SKM-1 treated with dmso at 0.1 percent for 144 hours (cell line): ENCODE measurements at regions not wholly inside any gene's neighbourhood (a gene's known extent, or its start where the extent isn't known, plus 50 kb on each side); places are given as distances from the start of the nearest gene placed in this dataset.

ENCODE experiments used
- DNase-seq: peaks from one replicate; lab custom pipeline; 2025; ENCODE audit not compliant: unreplicated experiment; lab: John Stamatoyannopoulos, UW

DNA sequence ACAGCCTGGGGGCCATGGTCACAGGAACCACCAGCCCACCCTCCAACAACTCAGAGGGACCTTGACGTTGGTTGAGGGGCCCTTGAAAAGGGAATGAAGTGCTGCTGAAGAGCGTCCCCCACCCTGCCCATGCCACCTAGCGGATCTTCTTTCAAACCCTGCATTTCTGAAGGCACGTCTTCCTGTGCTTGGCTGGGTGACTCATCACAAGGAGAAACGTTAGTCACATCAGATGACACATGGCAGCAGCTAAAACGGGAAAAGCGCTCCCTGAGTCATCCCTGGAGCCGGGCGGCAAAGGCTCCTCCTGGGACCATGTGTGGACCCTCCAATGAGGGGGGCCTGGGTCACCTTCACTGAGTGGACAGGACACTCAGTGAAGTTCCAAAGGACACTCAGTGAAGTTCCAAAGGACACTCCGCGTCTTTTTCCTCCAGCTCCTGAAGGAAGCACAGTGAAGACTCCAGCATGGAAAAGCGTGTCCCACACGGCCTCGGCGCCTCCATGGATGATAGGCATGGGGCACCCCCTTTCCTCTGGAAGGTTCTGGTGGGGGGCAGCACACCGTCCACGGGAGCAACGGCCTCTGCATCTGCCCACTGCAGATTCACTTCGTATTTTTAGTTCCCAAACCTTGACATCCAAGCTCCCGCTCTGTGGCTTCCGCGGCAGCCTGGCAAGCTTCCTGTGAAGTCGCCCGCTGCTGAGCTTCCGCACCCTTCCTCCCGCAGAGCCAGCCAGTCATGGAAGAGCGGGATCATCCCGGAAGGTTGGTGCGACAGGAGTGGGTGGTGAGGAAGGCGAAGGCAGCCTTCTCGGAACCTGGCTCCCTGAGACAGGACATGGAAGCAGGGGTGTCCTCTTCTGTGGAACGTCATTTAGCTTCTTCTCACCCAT is 383.4 kb downstream of the VRK1 start:
- no peak for DNase-seq

DNA sequence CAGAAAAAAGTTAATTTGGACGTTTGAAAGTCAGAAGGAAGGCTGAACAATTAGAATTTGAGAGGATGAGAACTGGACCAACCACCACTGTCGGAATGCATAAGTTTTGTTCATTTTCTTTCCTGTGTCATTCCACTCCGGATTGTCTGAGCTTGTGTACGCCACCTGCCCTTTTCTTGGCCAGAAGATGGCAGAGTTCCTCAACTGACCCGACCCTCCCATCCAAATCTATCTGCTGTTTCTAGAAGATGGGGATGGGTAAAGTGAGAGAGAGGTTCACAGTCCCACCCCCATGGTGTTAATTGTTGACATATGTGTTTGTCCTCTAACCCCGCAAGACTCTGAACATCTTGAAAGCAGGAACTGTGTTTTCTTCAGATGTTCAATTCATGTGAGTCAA is 388.0 kb downstream of the VRK1 start:
- DNase-seq, result no peak

DNA sequence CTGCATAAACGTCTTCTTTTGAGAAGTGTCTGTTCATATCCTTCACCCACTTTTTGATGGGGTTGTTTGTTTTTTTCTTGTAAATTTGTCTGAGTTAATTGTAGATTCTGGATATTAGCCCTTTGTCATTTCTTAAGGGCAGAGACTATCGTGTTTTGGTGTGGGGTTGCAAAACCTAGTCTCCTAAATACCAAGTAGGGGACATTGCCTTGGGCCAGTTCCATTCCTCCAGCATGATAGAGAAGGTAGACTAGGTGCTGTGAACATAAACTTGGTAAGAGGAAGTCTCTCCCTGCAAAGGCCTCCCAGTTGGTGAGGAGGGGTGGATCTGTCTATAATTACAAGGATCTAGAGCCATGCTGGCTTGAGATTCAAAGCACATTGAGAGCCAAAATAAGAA is 390.7 kb downstream of the VRK1 start:
- no peak for DNase-seq

DNA sequence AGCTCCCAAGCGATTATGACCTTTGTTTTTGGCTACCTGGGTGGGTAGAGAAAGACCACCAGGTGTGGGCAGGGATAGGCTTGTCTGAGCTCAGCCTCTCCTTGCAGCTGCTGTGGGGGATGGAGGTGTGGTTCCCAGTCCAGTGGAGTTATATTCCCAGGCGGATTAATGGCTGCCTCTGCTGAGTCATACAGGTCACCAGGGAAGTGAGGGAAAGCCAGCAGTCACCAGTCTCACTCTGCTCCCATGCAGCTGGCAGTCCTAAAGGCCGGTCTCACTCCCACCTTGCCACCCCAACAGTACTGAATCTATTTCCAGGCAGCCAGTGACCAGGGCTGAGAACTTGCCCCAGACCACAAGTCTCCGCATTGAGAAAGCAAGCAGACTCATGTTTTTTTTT is 399.2 kb downstream of the VRK1 start:
- DNase-seq, result no peak

DNA sequence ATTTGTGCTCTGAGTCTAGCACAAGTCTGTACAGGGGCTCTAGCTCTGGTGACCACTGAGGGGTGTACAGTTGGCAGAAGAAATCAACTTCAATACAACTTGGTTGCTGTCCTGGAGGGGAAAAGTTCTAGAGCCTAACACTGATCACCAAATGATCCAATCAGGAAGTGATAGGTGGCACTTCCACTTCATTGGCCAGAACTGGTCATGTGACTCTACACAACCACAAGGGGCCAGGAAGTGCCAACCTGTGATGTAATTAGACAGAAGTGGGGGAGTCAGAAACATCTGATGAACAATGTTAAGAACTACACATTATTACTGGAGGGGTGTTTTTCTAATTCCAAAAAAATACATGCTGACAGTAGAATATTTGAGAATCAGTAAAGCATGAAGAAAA is 401.6 kb downstream of the VRK1 start:
- no peak for DNase-seq

DNA sequence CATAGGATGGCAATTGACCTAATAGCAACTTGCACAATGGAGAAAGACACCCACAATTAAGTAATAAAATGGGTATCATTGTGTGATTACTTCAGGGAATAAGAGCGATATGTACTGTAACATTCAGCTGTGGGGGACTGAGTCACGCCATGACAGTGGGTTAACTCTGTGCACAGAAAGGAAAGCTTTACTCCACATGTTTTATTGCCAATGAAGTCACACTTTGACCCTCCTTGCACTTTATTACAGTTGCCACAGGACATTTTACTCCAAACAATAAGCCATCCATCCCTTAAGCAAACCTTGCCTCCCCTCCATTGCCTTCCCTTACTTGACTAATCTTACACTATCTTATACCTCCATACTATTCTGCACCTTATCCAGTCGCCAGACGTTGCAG is 403.1 kb downstream of the VRK1 start:
- DNase-seq, result no peak

DNA sequence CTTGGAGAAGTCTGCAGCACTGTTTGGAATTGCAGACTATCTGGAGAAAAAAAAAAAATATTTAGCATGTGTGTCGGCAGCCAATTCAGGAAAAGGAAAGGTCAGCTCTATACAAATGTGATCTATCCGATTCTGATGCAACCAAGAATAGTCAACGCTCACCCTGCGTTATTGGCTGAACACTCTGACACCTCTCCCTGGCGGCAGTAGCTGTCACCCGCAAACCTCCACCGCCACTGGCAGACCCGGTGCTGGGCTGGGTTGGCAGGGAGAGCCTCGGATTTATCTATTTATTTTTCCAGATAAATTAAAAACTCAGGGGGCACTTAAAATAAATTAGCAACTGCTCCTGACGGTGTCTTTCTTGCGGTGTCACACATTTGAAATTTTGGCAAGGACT is 409.7 kb downstream of the VRK1 start:
- no peak for DNase-seq

DNA sequence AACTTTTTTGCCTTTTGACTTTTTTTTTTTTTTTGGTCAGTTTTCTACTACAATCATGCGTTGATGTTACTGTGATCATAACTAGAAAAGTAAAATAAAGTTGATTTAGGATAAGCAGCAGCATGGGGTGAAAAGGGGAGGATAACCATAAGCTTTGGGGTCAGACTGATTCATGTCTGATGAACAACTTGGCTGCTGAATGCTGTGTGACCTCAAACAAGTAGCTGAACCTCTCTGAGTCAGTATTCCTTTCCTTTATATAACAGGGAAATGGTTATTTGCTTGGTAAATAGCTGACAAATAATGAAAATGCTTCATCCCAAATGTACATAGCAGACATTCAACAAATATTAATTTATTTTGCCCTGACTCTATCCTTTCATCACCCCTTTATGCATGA is 413.0 kb downstream of the VRK1 start:
- no peak for DNase-seq

DNA sequence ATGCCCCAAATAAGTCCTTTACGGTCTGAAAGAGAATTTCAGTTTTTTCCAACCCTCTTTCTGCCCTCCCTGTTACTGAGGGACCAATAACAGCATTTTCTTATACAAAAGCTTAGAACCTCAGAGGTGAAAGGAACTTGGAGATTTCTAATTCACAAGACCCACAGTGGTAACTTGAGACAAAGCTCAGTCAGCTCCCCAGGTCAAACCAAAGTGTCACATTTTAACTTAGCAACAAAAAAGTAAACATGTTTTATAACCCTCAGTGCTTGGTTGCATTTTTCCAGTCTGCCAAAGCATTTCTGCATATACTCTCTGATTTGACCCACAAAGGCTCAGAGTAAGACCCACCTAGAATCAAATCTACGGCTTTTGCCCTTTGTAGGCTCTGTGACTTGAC is 415.2 kb downstream of the VRK1 start:
- no peak for DNase-seq

DNA sequence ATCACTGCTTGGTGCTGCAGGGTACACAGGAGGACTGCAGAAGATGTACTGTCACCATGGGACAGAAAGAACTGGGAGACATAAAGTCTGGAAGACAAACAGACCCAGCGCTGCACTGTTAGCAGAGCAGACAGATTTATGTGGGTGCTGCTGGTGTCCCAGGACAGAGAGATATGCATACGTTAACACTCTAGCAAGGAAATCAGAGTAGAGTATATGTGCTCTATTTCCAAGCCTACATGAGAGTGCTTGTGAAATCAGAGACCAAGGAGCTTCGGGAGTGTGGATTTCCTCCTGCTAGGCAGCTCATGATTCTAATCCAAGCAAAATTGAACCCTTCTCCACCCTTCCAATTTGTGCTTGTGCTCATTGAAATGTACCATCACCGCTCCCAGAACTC is 416.5 kb downstream of the VRK1 start:
- no peak for DNase-seq

DNA sequence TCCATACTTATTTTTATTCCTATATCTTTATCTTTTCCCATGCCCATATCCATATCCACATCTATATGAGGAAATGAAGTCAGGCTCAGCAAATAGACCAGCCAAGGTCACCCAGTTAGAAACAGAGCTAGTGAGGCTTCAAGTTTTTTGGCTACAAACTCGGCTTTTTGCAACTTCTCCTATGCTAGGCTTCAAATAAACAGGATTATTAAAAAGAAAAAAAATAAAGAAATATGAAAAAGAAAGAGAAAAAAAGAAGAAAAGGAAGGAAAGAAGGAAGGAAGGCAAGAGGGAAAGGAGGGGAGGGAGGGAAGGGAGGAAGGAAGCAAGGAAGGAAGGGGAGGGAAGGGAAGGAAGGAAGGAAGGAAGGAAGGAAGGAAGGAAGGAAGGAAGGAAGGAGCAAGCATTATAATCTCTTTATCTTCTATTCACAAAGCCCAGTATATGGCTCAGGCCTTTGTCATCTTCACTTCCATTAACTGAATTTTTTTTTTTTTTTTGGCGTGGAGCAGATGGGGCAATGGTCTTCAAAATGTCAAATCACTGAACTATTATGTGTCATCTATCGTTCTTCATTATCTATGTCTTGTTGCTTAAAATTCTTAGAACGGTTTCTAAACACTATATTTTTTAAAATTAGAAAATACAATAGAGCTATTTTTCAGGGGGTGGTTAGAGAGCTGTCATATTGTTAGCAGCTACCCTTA is 418.2 kb downstream of the VRK1 start:
- no peak for DNase-seq

DNA sequence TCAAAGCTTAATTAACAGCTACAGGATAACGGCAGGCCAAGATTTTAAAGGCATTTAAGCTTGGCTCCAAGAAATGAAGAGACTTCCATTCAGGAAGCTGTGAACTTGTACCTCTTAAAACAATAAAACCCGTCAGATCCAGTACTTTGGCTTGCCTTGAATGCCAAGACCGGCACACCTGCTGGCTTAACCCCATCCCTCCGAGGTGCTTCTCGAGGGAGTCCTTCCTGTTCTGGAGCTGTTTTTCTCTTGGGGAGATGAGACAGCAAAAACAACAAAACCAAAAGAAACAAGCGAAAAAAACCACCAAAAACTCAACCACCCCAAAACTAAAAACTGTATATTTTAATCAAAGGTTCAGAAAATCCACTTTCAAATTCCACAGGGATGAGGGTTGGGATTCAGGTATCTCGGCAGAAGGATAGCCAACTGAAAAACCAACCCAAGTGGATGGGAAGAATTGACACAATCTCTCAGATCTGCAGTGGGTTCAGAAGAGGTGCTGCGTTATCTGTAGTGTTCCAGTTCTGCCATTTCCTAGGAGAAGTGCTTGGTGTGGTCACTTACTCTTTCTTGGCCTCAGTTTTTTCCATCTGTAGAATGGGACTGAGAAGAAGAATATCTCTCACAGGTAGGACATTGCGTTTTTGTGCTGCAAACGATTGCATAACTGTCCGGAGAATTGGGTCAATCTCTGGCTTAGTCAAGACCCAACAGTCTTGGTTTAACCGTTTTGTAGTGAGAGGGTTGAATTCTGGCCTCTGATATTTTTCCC is 420.1 kb downstream of the VRK1 start:
- DNase-seq, result no peak

DNA sequence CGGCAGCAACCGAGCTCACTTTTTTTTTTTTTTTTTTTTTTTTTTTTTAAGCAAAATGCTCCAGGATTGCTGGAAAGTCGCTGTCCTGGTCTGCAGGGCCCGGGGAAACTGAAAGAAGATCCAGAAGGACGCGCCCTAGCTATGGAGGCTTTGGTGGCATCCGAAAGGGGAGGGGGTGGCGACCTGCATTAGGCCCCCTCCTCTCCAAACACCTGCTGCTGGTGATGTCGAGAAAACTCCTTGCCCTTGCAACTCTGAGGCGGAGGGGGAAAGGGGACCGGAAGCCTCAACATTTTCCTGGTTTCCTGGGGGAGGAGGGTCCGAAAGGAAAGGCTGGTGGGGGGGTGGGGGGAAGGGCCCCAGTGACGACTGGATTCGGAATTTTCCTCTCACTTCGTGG is 421.1 kb downstream of the VRK1 start:
- no peak for DNase-seq

DNA sequence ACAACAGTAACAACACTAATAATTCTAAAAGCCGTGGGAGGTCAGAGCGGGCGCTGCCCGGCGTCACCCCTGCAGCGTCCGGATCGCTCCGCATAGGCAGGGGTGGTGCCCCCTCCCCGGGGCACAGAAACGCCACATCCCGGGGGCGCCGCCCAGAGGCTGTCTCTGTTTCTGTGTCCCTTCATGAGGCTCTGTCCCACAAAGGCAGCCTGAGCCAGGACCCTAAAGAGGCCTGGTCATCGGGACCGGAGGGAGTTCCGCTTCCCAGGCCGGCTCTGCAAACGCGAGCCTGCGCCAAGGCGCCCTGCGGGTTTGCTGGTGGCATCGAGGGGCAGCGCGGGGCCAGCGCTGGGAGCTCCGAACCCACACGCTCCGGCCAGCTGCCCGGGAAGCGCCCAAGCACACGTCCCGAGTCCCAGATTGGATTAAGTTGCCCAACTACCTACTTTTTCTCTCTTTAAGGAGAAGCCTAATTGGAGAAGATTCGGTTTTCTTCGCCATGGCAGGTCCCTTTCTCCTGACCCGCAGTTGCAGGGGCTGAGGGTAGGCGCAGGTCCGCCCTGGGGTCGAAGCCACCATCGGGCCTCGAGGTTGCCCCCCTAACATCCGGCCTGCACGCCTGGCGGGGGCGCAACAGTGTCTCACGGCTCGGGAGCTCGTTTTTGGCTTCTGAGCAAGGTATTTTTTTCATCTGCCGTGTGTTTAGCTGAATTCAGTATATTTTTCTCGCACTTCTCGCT is 421.7 kb downstream of the VRK1 start:
- DNase-seq, result no peak

DNA sequence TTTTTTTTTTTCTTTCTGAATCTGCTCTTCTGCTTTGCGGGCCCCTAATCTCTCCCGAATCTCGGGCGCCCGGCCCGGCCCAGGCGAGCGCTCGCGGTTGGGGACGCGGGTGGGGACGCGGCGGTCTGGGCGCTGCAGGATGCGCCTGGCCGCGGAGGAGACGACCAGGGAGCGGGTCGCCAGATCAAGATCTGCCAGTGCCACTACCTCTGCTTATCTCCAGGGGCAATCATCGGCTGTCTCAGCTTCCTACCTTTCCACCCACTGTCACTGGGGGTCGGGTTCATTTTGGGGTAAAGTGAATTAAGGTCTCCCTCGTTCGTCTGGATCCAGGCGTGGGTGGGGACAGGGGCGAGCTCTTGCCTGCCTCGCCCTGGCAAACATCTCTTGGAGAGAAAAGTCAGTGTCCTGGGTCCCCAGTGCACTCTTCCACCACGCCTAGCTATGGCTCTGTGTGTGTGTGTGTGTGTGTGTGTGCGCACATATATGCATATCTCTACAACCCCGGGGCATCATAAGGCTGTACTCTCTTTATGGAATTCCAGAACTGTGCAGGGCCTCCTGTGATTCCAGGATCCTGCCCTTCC is 422.3 kb downstream of the VRK1 start:
- no peak for DNase-seq

DNA sequence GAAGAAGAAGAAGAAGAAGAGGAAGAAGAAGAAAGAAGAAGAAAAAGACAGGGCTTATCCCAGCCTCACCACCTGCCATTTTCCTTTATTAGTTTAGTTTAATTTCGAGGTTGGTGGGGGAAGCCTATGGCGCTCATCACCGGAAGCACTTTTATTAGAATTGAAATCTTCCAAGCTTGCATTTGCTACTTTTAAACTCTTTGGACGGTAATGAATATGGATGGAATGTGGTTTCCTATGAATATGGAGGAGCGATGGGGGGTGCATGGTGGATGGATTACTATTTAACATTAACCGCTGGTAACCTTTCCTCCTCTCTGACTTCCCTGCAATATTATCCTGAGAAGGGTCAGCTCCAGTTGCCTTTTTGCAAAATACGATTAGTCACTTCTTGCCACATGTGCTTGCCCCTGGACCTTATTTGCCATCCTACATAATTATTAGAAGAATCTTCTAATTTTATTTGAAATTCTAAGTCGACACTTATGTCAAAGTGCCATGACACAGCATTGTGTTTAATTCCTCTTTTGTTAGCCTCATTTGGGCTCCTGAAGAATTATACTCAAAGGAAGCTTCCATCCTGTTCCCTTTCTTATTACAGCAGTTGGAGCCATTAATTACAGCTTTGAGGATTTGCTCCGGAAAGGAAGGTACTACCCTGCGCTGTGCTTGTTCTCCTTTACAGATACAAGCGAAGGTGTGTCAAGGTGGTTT is 424.5 kb downstream of the VRK1 start:
- DNase-seq, result no peak

DNA sequence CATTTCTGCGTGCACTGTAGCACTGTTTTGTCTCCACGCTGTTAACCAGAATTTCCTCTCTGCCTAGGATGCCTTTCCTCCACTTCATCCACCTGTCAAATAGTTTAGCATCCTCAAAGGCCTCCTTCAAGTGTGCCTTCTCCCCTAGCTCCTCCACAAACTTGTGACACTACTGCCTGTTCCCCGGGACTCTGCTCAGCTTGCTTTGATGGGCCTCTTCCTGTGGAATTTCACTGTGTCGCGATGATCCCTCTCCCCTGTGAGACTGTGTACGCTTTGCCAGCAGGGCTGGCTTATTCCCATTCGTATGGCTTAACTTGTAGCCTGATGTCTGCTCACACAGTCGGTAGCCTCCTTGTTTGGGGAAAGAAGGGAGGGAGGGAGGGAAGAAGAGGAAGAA is 426.8 kb downstream of the VRK1 start:
- no peak for DNase-seq

DNA sequence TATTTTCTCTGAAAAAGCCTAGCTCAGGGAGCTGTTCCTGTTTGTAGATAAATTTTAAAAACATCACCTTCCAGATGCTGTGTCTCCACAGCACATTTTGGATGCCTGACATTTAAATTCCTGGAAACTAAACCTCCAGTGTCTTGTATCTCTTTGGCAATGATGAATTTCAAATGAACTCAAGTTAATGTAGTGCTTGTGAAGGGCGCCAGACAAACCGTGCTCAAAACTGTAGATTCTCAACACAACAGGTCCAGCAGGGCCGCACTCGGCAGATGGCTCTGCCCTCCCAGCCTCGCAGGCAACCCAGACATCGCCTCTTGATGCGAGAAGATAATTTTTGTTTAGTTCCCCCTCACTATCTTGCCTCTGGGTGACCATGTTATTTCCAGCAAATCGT is 432.9 kb downstream of the VRK1 start:
- no peak for DNase-seq

DNA sequence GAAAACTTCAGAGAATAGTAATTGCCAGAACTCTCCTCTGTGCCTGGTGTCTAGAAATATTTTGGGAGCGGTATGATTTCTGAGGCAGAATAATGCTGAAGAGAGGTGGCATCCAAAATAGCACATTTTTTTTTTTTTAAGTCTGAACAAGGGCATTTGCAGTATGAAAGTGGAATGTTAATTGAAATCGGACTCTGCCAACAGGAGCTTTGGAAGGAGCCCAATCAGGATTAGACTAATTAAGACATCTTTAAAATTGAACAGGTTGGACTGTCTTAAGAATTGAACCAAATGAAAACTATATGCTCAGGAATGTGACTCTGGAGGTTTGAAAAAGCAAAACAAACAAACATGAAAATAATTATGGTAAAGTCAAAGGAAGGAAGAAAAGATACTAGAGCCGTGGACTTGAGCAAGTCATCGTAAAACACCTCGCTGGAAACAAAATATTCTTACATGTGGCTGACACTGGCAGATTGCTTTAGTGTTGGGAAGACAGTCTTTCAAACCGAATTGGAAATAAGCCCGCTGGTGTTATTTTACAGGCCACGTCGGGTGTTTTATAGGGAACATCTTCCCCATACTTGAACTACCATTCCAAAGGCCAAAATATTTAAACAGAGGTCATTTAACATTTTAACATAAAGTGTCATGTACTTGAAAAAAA is 436.3 kb downstream of the VRK1 start:
- DNase-seq, result no peak

DNA sequence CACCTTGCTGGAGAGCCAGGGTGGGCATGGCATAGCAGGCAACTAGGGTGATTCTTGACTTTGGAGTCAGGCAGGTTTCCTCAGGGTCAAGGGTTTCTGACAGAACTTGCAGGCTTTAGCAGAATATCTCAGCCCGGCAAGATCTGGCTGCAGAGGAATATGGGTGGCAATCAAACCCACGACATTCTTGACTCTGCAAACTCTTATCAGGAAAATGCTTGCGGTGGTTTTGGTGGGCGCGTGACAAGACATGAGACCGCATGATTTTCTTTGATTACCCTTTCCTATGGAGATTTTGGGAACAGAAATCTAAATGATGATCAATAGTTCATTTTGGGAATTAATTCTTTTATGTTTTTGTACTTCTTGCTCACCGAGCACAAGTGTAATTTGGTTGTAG is 449.5 kb downstream of the VRK1 start:
- no peak for DNase-seq
